ENCODE measurements at regions not wholly inside any gene's neighbourhood (a gene's known extent, or its start where the extent isn't known, plus 50 kb on each side); places are given as distances from the start of the nearest gene placed in this dataset.
"Not testable (repeated sequence)": the region's sequence is repeated elsewhere in the genome, so short reads cannot be mapped to it uniquely, and the experiment has no call there.

- no peak overlapping the region for H3K9ac ChIP-seq (ENCODE audit: low read length)
- H3K27ac ChIP-seq (ENCODE audit: low read length): no peak overlapping the region
- H3K36me3 ChIP-seq (ENCODE audit: control insufficient read depth, low read depth, low read length): no peaks in the 10 kb centered on the region
- no peak overlapping the region for H3K4me3 ChIP-seq (ENCODE audit: low read length)
- no peaks in the 10 kb centered on the region for H3K9me3 ChIP-seq (ENCODE audit: control insufficient read depth, low read depth, low read length)
- H3K4me1 ChIP-seq (ENCODE audit: control insufficient read depth, low read depth, low read length): no peaks in the 10 kb centered on the region
- no peaks in the 10 kb centered on the region for H3K27me3 ChIP-seq (ENCODE audit: control insufficient read depth, insufficient read depth, low read length)
Observed at GRCh38 chr3:81218023-81218422, 543.4 kb downstream of the GBE1 start.

- Histone ChIP-seq H3K36me3 (ENCODE audit: control insufficient read depth, low read depth, low read length) (no peaks in the 10 kb centered on the region), H3K9ac (ENCODE audit: low read length) (no peak overlapping the region), H3K27ac (ENCODE audit: low read length) (no peak overlapping the region), H3K4me1 (ENCODE audit: control insufficient read depth, low read depth, low read length) (no peaks in the 10 kb centered on the region), H3K27me3 (ENCODE audit: control insufficient read depth, insufficient read depth, low read length) (no peaks in the 10 kb centered on the region), H3K9me3 (ENCODE audit: control insufficient read depth, low read depth, low read length) (no peaks in the 10 kb centered on the region), H3K4me3 (ENCODE audit: low read length) (no peak overlapping the region)
Observed at GRCh38 chr3:81217101-81217500, 544.3 kb downstream of the GBE1 start.

GRCh38 chr3:81216192-81216591 is 545.3 kb downstream of the GBE1 start:
- H3K4me3 ChIP-seq (ENCODE audit: low read length): no peak overlapping the region
- H3K4me1 ChIP-seq (ENCODE audit: control insufficient read depth, low read depth, low read length): no peaks in the 10 kb centered on the region
- H3K36me3 ChIP-seq (ENCODE audit: control insufficient read depth, low read depth, low read length): no peaks in the 10 kb centered on the region
- H3K27me3 ChIP-seq (ENCODE audit: control insufficient read depth, insufficient read depth, low read length): no peaks in the 10 kb centered on the region
- H3K27ac ChIP-seq (ENCODE audit: low read length): no peak overlapping the region
- no peaks in the 10 kb centered on the region for H3K9me3 ChIP-seq (ENCODE audit: control insufficient read depth, low read depth, low read length)
- H3K9ac ChIP-seq (ENCODE audit: low read length): no peak overlapping the region

GRCh38 chr3:81214631-81215030 is 546.8 kb downstream of the GBE1 start:
- Histone ChIP-seq H3K4me3 (ENCODE audit: low read length) (no peak overlapping the region), H3K27ac (ENCODE audit: low read length) (no peak overlapping the region), H3K27me3 (ENCODE audit: control insufficient read depth, insufficient read depth, low read length) (no peaks in the 10 kb centered on the region), H3K36me3 (ENCODE audit: control insufficient read depth, low read depth, low read length) (no peaks in the 10 kb centered on the region), H3K4me1 (ENCODE audit: control insufficient read depth, low read depth, low read length) (no peaks in the 10 kb centered on the region), H3K9ac (ENCODE audit: low read length) (no peak overlapping the region), H3K9me3 (ENCODE audit: control insufficient read depth, low read depth, low read length) (no peaks in the 10 kb centered on the region)

GRCh38 chr3:81199587-81199986 is 561.9 kb downstream of the GBE1 start:
- Histone ChIP-seq H3K9ac (ENCODE audit: low read length) (no peak overlapping the region), H3K36me3 (ENCODE audit: control insufficient read depth, low read depth, low read length) (no peaks in the 10 kb centered on the region), H3K27ac (ENCODE audit: low read length) (no peak overlapping the region), H3K4me3 (ENCODE audit: low read length) (no peak overlapping the region), H3K27me3 (ENCODE audit: control insufficient read depth, insufficient read depth, low read length) (no peaks in the 10 kb centered on the region), H3K9me3 (ENCODE audit: control insufficient read depth, low read depth, low read length) (no peaks in the 10 kb centered on the region), H3K4me1 (ENCODE audit: control insufficient read depth, low read depth, low read length) (no peaks in the 10 kb centered on the region)

- no peaks in the 10 kb centered on the region for H3K4me1 ChIP-seq (ENCODE audit: control insufficient read depth, low read depth, low read length)
- H3K9me3 ChIP-seq (ENCODE audit: control insufficient read depth, low read depth, low read length): no peaks in the 10 kb centered on the region
- no peak overlapping the region for H3K27ac ChIP-seq (ENCODE audit: low read length)
- no peaks in the 10 kb centered on the region for H3K27me3 ChIP-seq (ENCODE audit: control insufficient read depth, insufficient read depth, low read length)
- H3K4me3 ChIP-seq (ENCODE audit: low read length): no peak overlapping the region
- H3K36me3 ChIP-seq (ENCODE audit: control insufficient read depth, low read depth, low read length): no peaks in the 10 kb centered on the region
- H3K9ac ChIP-seq (ENCODE audit: low read length): no peak overlapping the region
Observed at GRCh38 chr3:81198756-81199155, 562.7 kb downstream of the GBE1 start.

GRCh38 chr3:81198216-81198615 is 563.2 kb downstream of the GBE1 start:
- Histone ChIP-seq H3K9me3 (ENCODE audit: control insufficient read depth, low read depth, low read length) (no peaks in the 10 kb centered on the region), H3K36me3 (ENCODE audit: control insufficient read depth, low read depth, low read length) (no peaks in the 10 kb centered on the region), H3K9ac (ENCODE audit: low read length) (no peak overlapping the region), H3K27me3 (ENCODE audit: control insufficient read depth, insufficient read depth, low read length) (no peaks in the 10 kb centered on the region), H3K4me3 (ENCODE audit: low read length) (no peak overlapping the region), H3K4me1 (ENCODE audit: control insufficient read depth, low read depth, low read length) (no peaks in the 10 kb centered on the region), H3K27ac (ENCODE audit: low read length) (no peak overlapping the region)

GRCh38 chr3:81197386-81197785 is 564.1 kb downstream of the GBE1 start:
- H3K4me3 ChIP-seq (ENCODE audit: low read length): no peak overlapping the region
- H3K9ac ChIP-seq (ENCODE audit: low read length): no peak overlapping the region
- H3K27ac ChIP-seq (ENCODE audit: low read length): no peak overlapping the region
- H3K36me3 ChIP-seq (ENCODE audit: control insufficient read depth, low read depth, low read length): no peaks in the 10 kb centered on the region
- H3K27me3 ChIP-seq (ENCODE audit: control insufficient read depth, insufficient read depth, low read length): no peaks in the 10 kb centered on the region
- H3K9me3 ChIP-seq (ENCODE audit: control insufficient read depth, low read depth, low read length): no peaks in the 10 kb centered on the region
- H3K4me1 ChIP-seq (ENCODE audit: control insufficient read depth, low read depth, low read length): no peaks in the 10 kb centered on the region

GRCh38 chr3:81195478-81195877 is 566.0 kb downstream of the GBE1 start:
- H3K36me3 ChIP-seq (ENCODE audit: control insufficient read depth, low read depth, low read length): no peaks in the 10 kb centered on the region
- H3K9ac ChIP-seq (ENCODE audit: low read length): no peak overlapping the region
- no peak overlapping the region for H3K4me3 ChIP-seq (ENCODE audit: low read length)
- H3K27me3 ChIP-seq (ENCODE audit: control insufficient read depth, insufficient read depth, low read length): no peaks in the 10 kb centered on the region
- no peaks in the 10 kb centered on the region for H3K4me1 ChIP-seq (ENCODE audit: control insufficient read depth, low read depth, low read length)
- no peaks in the 10 kb centered on the region for H3K9me3 ChIP-seq (ENCODE audit: control insufficient read depth, low read depth, low read length)
- H3K27ac ChIP-seq (ENCODE audit: low read length): no peak overlapping the region

GRCh38 chr3:81186412-81186811 is 575.0 kb downstream of the GBE1 start:
- Histone ChIP-seq H3K4me3 (ENCODE audit: low read length) (no peak overlapping the region), H3K27ac (ENCODE audit: low read length) (no peak overlapping the region), H3K9ac (ENCODE audit: low read length) (no peak overlapping the region), H3K4me1 (ENCODE audit: control insufficient read depth, low read depth, low read length) (no peaks in the 10 kb centered on the region), H3K27me3 (ENCODE audit: control insufficient read depth, insufficient read depth, low read length) (no peaks in the 10 kb centered on the region), H3K9me3 (ENCODE audit: control insufficient read depth, low read depth, low read length) (no peaks in the 10 kb centered on the region), H3K36me3 (ENCODE audit: control insufficient read depth, low read depth, low read length) (no peaks in the 10 kb centered on the region)

- H3K4me1 ChIP-seq (ENCODE audit: control insufficient read depth, low read depth, low read length); H3K27me3 ChIP-seq (ENCODE audit: control insufficient read depth, insufficient read depth, low read length); H3K27ac ChIP-seq (ENCODE audit: low read length); H3K9me3 ChIP-seq (ENCODE audit: control insufficient read depth, low read depth, low read length); H3K36me3 ChIP-seq (ENCODE audit: control insufficient read depth, low read depth, low read length); H3K9ac ChIP-seq (ENCODE audit: low read length); H3K4me3 ChIP-seq (ENCODE audit: low read length): not testable (repeated sequence)
Observed at GRCh38 chr3:81182086-81182875, 579.2 kb downstream of the GBE1 start.

- Histone ChIP-seq H3K9me3 (ENCODE audit: control insufficient read depth, low read depth, low read length) (no peaks in the 10 kb centered on the region), H3K27ac (ENCODE audit: low read length) (no peak overlapping the region), H3K27me3 (ENCODE audit: control insufficient read depth, insufficient read depth, low read length) (no peaks in the 10 kb centered on the region), H3K4me1 (ENCODE audit: control insufficient read depth, low read depth, low read length) (peaks cover 19% of the 10 kb centered on the region), H3K4me3 (ENCODE audit: low read length) (no peak overlapping the region), H3K36me3 (ENCODE audit: control insufficient read depth, low read depth, low read length) (no peaks in the 10 kb centered on the region), H3K9ac (ENCODE audit: low read length) (no peak overlapping the region)
Observed at GRCh38 chr3:81173514-81173913, 587.9 kb downstream of the GBE1 start.

Data from iPS-18a (cell line).